GM12801 (cell line): ENCODE measurements at regions not wholly inside any gene's neighbourhood (a gene's known extent, or its start where the extent isn't known, plus 50 kb on each side); places are given as distances from the start of the nearest gene placed in this dataset.

Source experiments
- CTCF ChIP-seq: IDR thresholded peaks from one replicate; pipeline ENCODE4 v1.5.1; 2011; ENCODE audit warnings: control low read depth; ENCODE audit not compliant: insufficient read length; ENCODE audit errors: extremely low read depth

DNA sequence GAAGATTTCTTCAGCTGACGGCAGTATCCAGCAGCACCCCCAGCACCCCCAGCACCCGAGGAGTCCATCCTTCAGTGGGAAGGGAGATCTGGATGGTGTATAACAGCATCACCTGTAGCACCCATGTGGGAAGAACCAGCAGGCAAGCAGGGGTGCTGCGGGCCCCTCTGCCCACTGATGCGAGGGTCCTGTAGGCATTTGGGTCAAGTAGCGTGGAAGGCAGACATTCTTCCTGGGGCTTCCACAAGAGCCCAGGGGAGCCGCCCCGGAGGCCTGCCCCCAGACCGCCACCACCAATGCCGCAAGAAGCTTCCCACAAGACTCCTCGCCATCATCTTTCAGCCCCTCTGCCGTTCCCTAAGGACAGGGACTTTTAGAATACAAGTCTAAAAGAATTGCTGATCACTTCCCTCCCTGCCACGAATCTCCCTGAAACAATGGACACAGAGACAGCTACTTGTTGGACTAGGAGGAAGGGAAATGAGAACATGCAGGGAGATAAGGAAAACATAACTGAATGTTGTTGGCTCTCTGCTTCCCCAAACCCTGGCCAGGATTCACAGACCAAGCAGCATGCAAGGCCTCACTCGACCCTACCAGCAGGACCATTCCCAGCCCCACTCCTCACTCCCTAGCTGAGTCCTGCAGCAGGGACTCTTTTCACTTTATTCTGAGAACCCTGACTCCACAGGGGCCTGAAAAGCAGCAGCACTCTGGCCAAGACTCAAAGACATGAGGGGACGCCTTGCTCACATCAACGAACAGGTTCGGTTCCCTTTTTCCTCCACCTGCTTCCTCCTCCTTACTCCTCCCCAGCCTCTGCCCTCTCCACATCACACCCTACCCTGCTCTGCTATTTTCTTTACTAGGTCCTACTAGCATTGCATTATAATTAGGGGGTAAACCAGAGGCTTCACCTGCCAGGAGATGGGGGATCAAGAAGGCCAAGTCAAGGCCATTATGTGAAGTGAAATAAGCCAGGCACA, 164.5 kb downstream of the HERPUD2 start:
- no peak for TF ChIP-seq CTCF

- TF ChIP-seq CTCF = no peak
Measured at GRCh38 chr7:35529713-35530112, 165.2 kb downstream of the HERPUD2 start.

- no peak for TF ChIP-seq CTCF
Measured at GRCh38 chr7:35528381-35528977, 166.5 kb downstream of the HERPUD2 start.

GRCh38 chr7:35526645-35527044, 168.3 kb downstream of the HERPUD2 start:
- no peak for TF ChIP-seq CTCF

DNA sequence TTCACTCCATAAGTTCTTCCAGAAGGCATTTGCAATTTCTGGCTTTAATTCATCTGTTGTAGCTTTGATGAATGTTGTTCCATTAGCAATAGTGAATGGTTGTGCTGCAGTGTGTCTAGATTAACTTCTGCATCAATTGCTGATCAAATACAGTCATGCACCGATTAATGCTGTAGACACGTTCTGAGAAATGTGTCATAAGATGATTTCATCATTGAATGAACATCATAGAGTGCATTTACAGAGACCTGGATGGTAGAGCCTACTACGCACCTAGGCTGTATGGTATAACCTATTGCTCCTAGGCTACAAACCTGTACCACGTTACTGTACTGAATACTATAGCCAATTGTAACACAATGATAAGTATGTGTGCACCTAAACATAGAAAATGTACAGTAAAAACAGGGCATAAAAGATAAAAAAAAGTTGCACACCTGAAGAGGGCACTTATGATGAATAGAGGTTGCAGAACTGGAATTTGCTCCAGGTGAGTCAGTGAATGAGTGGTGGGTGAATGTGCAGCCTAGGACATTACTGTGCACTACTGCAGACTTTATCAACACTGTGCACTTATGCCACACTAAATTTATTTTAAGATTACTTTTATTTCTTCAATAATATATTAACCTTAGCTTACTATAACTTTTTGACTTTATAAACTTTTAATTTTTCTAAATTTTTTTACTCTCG, 170.7 kb downstream of the HERPUD2 start:
- no peak for TF ChIP-seq CTCF

DNA sequence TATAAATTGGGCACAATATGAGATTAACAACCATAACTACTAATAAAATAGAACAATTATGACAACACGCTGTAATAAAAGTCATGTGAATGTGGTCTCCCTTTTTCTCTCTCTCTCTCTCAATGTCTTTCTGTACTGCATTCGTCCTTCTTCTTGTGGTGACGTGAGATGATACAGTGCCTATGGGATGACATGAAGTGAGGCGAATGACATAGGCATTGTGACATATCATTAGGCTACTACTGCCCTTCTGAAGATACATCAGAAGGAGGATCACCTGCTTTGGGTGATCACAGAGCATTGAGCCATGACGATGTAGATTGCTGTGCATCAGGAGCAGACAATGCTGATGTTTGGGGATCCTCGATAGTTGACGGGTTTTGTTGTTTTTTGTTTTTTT, 171.6 kb downstream of the HERPUD2 start:
- no peak for TF ChIP-seq CTCF

DNA sequence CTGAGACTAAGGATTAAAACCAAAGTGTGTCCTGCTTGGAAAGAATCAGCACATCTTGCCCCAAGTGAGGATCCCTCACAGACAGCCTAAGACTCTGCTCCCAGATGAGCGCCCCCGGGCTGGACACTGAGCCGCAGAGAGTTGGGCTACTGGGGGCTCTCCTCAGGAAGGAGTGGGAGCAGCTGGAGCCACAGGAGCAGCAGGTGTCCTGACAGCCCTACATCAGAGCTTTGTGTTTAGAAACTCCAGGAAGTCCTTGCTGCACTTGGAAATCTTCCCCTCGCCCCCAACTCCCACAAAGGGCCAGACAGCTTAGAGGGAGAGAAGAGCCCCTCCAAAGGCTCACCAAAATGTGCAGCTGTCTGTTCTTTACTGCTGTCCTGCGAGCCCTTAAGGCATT, 172.2 kb downstream of the HERPUD2 start:
- no peak for TF ChIP-seq CTCF
